ENCODE measurements at regions not wholly inside any gene's neighbourhood (a gene's known extent, or its start where the extent isn't known, plus 50 kb on each side); places are given as distances from the start of the nearest gene placed in this dataset.

GRCh38 chr3:170814822-170815221 lies 55.2 kb downstream of the RPL22L1 start:
- Histone ChIP-seq H3K79me2 (ENCODE audit: control insufficient read depth, insufficient read depth, low read length) (no peaks in the 10 kb centered on the region), H2AFZ (ENCODE audit: low read length) (no peak overlapping the region), H3K27me3 (ENCODE audit: control insufficient read depth, insufficient read depth, low read length) (no peaks in the 10 kb centered on the region), H3K9ac (ENCODE audit: insufficient read depth, low read length) (no peak overlapping the region), H3K36me3 (ENCODE audit: control insufficient read depth, insufficient read depth, low read length) (no peaks in the 10 kb centered on the region), H4K20me1 (ENCODE audit: control insufficient read depth, extremely low read depth, insufficient read depth, low read length) (no peaks in the 10 kb centered on the region), H3K9me3 (ENCODE audit: control insufficient read depth, insufficient read depth, low read depth, low read length) (no peaks in the 10 kb centered on the region), H3K27ac (ENCODE audit: insufficient read depth, low read length) (no peak overlapping the region), H3K4me1 (ENCODE audit: control insufficient read depth, extremely low read depth, insufficient read depth, low read length) (peaks cover 12% of the 10 kb centered on the region), H3K4me2 (ENCODE audit: extremely low read depth, insufficient read depth, low read length) (no peak overlapping the region), H3K4me3 (replicated peaks in 1 of 4; ENCODE audit: control extremely low read depth in 1 of 4, insufficient read depth in 1 of 4, low read depth in 3 of 4, low read length in 4 of 4) (no peak overlapping the region)
- no peak for DNase-seq (ENCODE audit: low read depth in 2 of 2)
- TF ChIP-seq EZH2 (IDR thresholded peaks at IDR 0.05; ENCODE audit: low read length, missing control alignments) (no peak), CTCF (conservative IDR thresholded peaks at IDR 0.05 in 1 of 2, IDR thresholded peaks at IDR 0.05 in 1 of 2; ENCODE audit: low read depth in 1 of 2, low read length in 2 of 2) (no peak)

- H3K36me3 ChIP-seq (ENCODE audit: control insufficient read depth, insufficient read depth, low read length) = no peaks in the 10 kb centered on the region
- no peaks in the 10 kb centered on the region for H3K27me3 ChIP-seq (ENCODE audit: control insufficient read depth, insufficient read depth, low read length)
- DNase-seq (ENCODE audit: low read depth in 2 of 2) = no peak
- no peaks in the 10 kb centered on the region for H3K79me2 ChIP-seq (ENCODE audit: control insufficient read depth, insufficient read depth, low read length)
- H3K27ac ChIP-seq (ENCODE audit: insufficient read depth, low read length) = no peak overlapping the region
- H3K4me3 ChIP-seq (replicated peaks in 1 of 4; ENCODE audit: control extremely low read depth in 1 of 4, insufficient read depth in 1 of 4, low read depth in 3 of 4, low read length in 4 of 4) = no peak overlapping the region
- H3K4me2 ChIP-seq (ENCODE audit: extremely low read depth, insufficient read depth, low read length) = no peak overlapping the region
- H3K9me3 ChIP-seq (ENCODE audit: control insufficient read depth, insufficient read depth, low read depth, low read length) = no peaks in the 10 kb centered on the region
- H2AFZ ChIP-seq (ENCODE audit: low read length) = no peak overlapping the region
- peaks cover 16% of the 10 kb centered on the region for H3K4me1 ChIP-seq (ENCODE audit: control insufficient read depth, extremely low read depth, insufficient read depth, low read length)
- H3K9ac ChIP-seq (ENCODE audit: insufficient read depth, low read length) = no peak overlapping the region
- TF ChIP-seq EZH2 (IDR thresholded peaks at IDR 0.05; ENCODE audit: low read length, missing control alignments) = no peak
- no peak for TF ChIP-seq CTCF (conservative IDR thresholded peaks at IDR 0.05 in 1 of 2, IDR thresholded peaks at IDR 0.05 in 1 of 2; ENCODE audit: low read depth in 1 of 2, low read length in 2 of 2)
- no peaks in the 10 kb centered on the region for H4K20me1 ChIP-seq (ENCODE audit: control insufficient read depth, extremely low read depth, insufficient read depth, low read length)
These were observed 56.7 kb downstream of the RPL22L1 start for GRCh38 chr3:170813266-170813665.

- TF ChIP-seq EZH2 (IDR thresholded peaks at IDR 0.05; ENCODE audit: low read length, missing control alignments) (no peak), CTCF (conservative IDR thresholded peaks at IDR 0.05 in 1 of 2, IDR thresholded peaks at IDR 0.05 in 1 of 2; ENCODE audit: low read depth in 1 of 2, low read length in 2 of 2) (peak; percentile 94 to 97)
- Histone ChIP-seq H4K20me1 (ENCODE audit: control insufficient read depth, extremely low read depth, insufficient read depth, low read length) (no peaks in the 10 kb centered on the region), H3K4me2 (ENCODE audit: extremely low read depth, insufficient read depth, low read length) (no peak overlapping the region), H3K36me3 (ENCODE audit: control insufficient read depth, insufficient read depth, low read length) (no peaks in the 10 kb centered on the region), H3K27ac (ENCODE audit: insufficient read depth, low read length) (peak overlapping the region; percentile 56), H3K9me3 (ENCODE audit: control insufficient read depth, insufficient read depth, low read depth, low read length) (no peaks in the 10 kb centered on the region), H3K4me1 (ENCODE audit: control insufficient read depth, extremely low read depth, insufficient read depth, low read length) (peaks cover 16% of the 10 kb centered on the region), H3K9ac (ENCODE audit: insufficient read depth, low read length) (no peak overlapping the region), H2AFZ (ENCODE audit: low read length) (no peak overlapping the region), H3K4me3 (replicated peaks in 1 of 4; ENCODE audit: control extremely low read depth in 1 of 4, insufficient read depth in 1 of 4, low read depth in 3 of 4, low read length in 4 of 4) (no peak overlapping the region), H3K79me2 (ENCODE audit: control insufficient read depth, insufficient read depth, low read length) (no peaks in the 10 kb centered on the region), H3K27me3 (ENCODE audit: control insufficient read depth, insufficient read depth, low read length) (no peaks in the 10 kb centered on the region)
- DNase-seq (ENCODE audit: low read depth in 2 of 2) = peak; percentile 71 to 90
These were observed 57.9 kb downstream of the RPL22L1 start for GRCh38 chr3:170811928-170812591.
